Thyroid gland (tissue), 4 donors: ENCODE measurements at regions not wholly inside any gene's neighbourhood (a gene's known extent, or its start where the extent isn't known, plus 50 kb on each side); places are given as distances from the start of the nearest gene placed in this dataset.

ENCODE experiments used
- DNase-seq, 2 donors: peaks; one replicate each; pipeline ENCODE4 v3.0.0-alpha.2; 2019
- H3K27ac ChIP-seq, 3 donors: fragments of 200-600 bp; sonication (generic); 1 replicate in 2 of 3; 2 replicates in 1 of 3; pipeline ENCODE4 v1.5.1; 2016 to 2019; ENCODE audit warnings: mild to moderate bottlenecking in 1 of 3, moderate library complexity in 1 of 3
- H3K27me3 ChIP-seq: fragments of 200-600 bp; sonication (generic); one replicate; pipeline ENCODE4 v1.5.1; 2019
- H3K36me3 ChIP-seq, 2 donors: fragments of 200-600 bp; sonication (generic); one replicate each; pipeline ENCODE4 v1.5.1; 2016 to 2019
- H3K4me1 ChIP-seq, 2 donors: fragments of 200-600 bp; sonication (generic); one replicate each; pipeline ENCODE4 v1.5.1; 2017 to 2019
- H3K4me3 ChIP-seq, 3 donors: fragments of 200-600 bp; sonication (generic); replicated peaks in 1 of 3; 1 replicate in 2 of 3; 2 replicates in 1 of 3; pipeline ENCODE4 v1.5.1; 2016; ENCODE audit warnings: mild to moderate bottlenecking in 1 of 3
- H3K9me3 ChIP-seq: fragments of 200-600 bp; sonication (generic); one replicate; pipeline ENCODE4 v1.5.1; 2017
- POLR2A ChIP-seq, 2 donors: fragments of 450-650 bp; IDR thresholded peaks; one replicate each; pipeline ENCODE4 v1.6.1; 2017; ENCODE audit warnings: antibody characterized with exemption in 2 of 2, mild to moderate bottlenecking in 2 of 2, moderate library complexity in 1 of 2
- WGBS, 2 donors: methylation state at CpG; one replicate each; pipeline ENCODE4 v1.1.5; 2017; 5-methylcytosine and 5-hydroxymethylcytosine counted together
- intact Hi-C: fragments of 100-400 bp; cut with DNase I; formaldehyde crosslinking; loops from one replicate; pipeline ENCODE4 v1.15.1; 2023
- TF ChIP-seq, protein P1 (sequence below), 6 experiments: fragments of 200-600 bp in 3 of 6; fragments of 450-650 bp in 3 of 6; sonication (generic) in 3 of 6; IDR thresholded peaks; one replicate each; pipeline ENCODE4 v1.5.1; 2016 to 2019; ENCODE audit warnings: antibody characterized with exemption in 6 of 6, mild to moderate bottlenecking in 2 of 6, inconsistent platforms in 1 of 6, moderate library complexity in 1 of 6

DNA sequence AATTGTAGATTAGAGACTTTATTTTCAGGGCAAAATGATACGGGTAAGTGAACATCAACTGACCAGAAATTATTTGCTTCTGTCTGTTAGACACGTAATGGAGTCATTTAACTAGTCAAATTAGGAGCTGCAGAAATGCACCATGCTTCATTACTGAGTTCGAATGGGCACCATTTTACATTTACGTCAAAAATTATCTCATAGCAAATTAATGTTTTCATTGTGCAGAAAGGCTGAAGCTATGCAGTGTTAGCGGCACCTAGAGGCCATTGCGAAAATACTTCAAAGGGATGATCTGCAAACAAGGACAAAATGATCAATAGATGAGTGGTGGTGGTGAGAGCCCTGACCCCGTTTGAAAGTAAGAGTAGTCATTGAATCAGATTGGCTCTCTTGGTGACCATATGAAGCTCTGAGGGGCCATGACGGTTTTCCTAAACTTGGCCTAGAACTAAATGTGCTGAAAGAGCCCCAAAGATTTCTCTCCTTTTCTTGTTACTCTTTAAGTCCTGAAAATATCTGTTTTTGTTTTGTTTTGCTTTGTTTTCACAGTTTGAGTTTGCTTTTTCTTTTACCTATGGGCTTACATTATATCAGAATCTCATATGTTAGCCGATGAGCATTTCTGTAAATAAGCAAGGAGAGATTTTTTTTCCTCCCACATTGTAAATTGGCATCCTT is 277.9 kb downstream of the ZNF536 start:
- H3K27ac ChIP-seq: no peak overlapping the region
- intact Hi-C loops: loop anchor here (5.0 kb wide), 1 partner anchor 428 kb away; no protein-coding TSS in a partner anchor

DNA sequence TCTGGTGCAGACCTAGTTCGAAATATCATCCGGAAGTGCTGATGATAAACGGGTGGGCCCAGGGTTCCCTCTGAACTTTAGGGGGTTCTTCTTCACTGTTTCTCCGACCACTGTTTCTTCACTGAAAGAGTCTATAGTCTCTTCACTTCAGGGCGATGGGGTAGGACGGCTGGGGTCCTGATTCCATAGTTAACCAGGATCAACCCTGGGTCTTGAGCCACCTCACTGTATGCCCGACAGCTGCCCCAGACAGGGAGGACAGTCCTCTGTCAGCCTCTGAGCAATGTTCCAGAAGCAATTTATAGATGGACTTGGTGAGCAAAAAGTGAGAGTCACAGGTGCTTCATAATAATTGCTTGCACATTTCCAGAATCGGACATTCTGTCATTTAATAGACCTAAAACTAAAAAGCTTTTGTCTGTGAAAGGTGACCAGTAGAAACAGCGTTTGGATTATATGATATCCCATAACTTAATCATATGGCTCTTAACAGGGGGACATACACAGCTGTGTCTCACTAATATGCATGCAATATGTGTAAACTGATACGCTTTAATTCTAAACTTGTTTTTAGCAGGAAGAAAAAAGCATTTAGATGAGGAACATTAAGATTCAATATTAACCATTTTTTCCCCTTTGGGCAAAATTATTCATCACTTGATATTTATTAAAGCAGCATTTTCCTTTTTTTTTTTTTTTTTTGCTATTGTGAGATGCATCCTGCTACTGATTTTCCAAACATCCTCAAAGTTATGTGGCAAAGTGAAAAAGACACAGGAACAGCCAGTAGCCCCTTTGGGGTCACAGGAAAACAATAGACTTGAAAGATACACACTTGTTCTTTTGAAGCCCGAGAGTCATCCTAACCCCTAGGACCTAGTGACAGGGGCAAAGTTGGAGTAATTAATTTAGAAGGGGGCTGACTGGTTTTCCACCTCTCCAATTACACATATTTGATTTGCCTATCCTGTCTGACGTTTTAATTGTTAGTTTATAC is 277.0 kb downstream of the ZNF536 start:
- Histone ChIP-seq H3K4me1 (peaks cover 2 to 3% of the 10 kb centered on the region in 2 donors), H3K27me3 (no peaks in the 10 kb centered on the region), H3K27ac (no peak overlapping the region), H3K4me3 (no peak overlapping the region), H3K9me3 (no peaks in the 10 kb centered on the region), H3K36me3 (no peaks in the 10 kb centered on the region)
- 78% methylated on average over 12 of the region's 12 CpGs for WGBS, 2 donors
- no peak for DNase-seq
- intact Hi-C loops: no loop called here
- TF ChIP-seq, protein P1, sequence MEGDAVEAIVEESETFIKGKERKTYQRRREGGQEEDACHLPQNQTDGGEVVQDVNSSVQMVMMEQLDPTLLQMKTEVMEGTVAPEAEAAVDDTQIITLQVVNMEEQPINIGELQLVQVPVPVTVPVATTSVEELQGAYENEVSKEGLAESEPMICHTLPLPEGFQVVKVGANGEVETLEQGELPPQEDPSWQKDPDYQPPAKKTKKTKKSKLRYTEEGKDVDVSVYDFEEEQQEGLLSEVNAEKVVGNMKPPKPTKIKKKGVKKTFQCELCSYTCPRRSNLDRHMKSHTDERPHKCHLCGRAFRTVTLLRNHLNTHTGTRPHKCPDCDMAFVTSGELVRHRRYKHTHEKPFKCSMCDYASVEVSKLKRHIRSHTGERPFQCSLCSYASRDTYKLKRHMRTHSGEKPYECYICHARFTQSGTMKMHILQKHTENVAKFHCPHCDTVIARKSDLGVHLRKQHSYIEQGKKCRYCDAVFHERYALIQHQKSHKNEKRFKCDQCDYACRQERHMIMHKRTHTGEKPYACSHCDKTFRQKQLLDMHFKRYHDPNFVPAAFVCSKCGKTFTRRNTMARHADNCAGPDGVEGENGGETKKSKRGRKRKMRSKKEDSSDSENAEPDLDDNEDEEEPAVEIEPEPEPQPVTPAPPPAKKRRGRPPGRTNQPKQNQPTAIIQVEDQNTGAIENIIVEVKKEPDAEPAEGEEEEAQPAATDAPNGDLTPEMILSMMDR (IDR thresholded peaks at IDR 0.05): no peak
- TF ChIP-seq POLR2A (IDR thresholded peaks at IDR 0.05): no peak

More for the DNA sequence above, 277.9 kb downstream of the ZNF536 start:
- Histone ChIP-seq H3K36me3 (no peaks in the 10 kb centered on the region), H3K4me3 (no peak overlapping the region), H3K27me3 (no peaks in the 10 kb centered on the region), H3K4me1 (peaks cover 11 to 12% of the 10 kb centered on the region in 2 donors), H3K9me3 (no peaks in the 10 kb centered on the region)
- WGBS, 2 donors: 19% methylated on average over 9 of the region's 9 CpGs
- peak; percentile 33 to 41 for DNase-seq
- TF ChIP-seq, protein P1 (IDR thresholded peaks at IDR 0.05): peak; percentile 33 to 88 (median 68)
- no peak for TF ChIP-seq POLR2A (IDR thresholded peaks at IDR 0.05)

DNA sequence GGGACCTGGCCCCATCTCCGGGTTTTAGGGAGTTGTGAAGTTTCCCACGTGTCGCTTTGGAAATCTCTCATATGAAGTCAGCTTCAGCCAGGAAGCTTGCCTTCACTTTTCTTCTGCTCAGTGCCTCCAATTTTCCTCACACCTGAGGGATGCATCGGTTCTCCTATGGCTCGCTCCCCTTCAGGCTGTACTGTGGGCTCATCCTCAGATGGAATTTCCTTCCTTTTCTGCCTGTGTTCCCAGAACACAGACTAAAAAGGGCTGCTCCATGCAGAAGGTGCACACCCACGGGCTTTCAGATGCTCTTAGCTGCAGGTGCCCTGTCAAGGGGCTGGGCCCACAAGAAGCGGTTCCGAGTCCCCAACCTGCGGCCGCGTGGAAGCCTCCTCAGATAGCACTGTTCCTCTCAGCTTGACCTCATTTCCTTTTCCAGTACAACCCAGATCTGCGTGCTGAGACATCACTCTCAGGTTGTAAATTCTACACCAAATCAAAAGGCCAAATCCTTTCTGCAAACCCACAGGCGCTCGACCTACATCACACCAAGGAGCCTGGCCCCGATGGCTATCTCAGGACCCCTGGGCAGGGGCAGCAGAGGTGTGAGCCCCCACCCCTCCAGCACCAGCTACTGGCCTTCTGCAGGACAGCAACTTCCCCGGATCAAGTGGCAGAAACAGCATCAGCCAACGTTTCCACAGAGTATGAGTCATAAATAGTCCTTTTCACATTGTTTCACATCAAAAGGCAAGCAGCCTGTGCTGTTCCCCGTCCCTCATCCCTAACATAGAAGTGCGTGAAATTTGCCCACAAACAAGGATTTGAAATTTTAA is 275.9 kb downstream of the ZNF536 start:
- TF ChIP-seq, protein P1 (IDR thresholded peaks at IDR 0.05): no peak
- no peak for TF ChIP-seq POLR2A (IDR thresholded peaks at IDR 0.05)
- intact Hi-C loops: no loop called here
- WGBS, 2 donors: 70 to 73% methylated on average over 19 of the region's 19 CpGs
- H3K27me3 ChIP-seq: no peaks in the 10 kb centered on the region
- peaks cover 0 to 5% of the 10 kb centered on the region in 2 donors for H3K4me1 ChIP-seq
- no peak for DNase-seq
- H3K4me3 ChIP-seq: no peak overlapping the region
- no peaks in the 10 kb centered on the region for H3K9me3 ChIP-seq
- no peak overlapping the region for H3K27ac ChIP-seq
- no peaks in the 10 kb centered on the region for H3K36me3 ChIP-seq

DNA sequence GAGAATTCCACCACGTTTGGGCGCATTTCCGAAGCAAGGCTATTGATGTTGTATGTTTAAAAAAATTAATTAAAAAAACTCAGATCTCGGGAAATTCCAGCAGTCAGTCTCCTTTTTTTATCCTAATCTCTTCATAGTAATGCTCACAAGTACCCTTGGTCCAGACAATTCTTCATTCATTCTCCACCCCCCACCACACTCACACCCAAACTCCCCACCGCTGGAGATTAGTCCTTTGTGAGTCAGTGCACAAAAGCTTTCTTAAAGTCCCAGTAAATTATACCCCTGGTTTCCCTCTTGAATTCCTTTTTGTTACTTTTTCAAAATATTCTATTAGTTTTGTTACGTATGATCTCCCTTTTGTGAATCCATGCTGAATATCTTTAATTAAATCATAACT is 274.6 kb downstream of the ZNF536 start:
- H3K9me3 ChIP-seq: no peaks in the 10 kb centered on the region
- no peak for TF ChIP-seq POLR2A (IDR thresholded peaks at IDR 0.05)
- TF ChIP-seq, protein P1 (IDR thresholded peaks at IDR 0.05): no peak
- H3K27ac ChIP-seq: no peak overlapping the region
- peaks cover 0 to 5% of the 10 kb centered on the region in 2 donors for H3K4me1 ChIP-seq
- WGBS, 2 donors: 75 to 78% methylated on average over 6 of the region's 6 CpGs
- no peaks in the 10 kb centered on the region for H3K27me3 ChIP-seq
- DNase-seq: no peak
- H3K4me3 ChIP-seq: no peak overlapping the region
- intact Hi-C loops: no loop called here
- H3K36me3 ChIP-seq: no peaks in the 10 kb centered on the region
